ENCODE measurements at regions not wholly inside any gene's neighbourhood (a gene's known extent, or its start where the extent isn't known, plus 50 kb on each side); places are given as distances from the start of the nearest gene placed in this dataset.
"Not testable (repeated sequence)": the region's sequence is repeated elsewhere in the genome, so short reads cannot be mapped to it uniquely, and the experiment has no call there.

DNA sequence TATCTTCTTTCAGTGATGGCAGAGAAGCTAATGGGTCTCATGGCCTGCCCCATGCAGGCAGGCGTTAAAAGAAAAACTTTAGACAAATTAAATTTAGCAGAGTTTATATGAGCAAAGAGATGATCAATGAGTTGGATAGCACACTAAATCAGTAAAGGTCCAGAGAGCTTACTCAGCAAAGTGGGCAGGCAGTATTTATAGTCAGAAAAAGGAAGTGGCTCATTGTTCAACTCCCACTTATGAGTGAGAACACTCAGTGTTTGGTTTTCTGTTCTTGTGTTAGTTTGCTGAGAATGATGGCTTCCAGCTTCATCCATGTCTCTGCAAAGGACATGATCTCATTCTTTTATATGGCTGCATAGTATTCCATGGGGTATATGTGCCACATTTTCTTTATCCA, 128.5 kb upstream of the UFM1 start:
- TF ChIP-seq, protein P1, sequence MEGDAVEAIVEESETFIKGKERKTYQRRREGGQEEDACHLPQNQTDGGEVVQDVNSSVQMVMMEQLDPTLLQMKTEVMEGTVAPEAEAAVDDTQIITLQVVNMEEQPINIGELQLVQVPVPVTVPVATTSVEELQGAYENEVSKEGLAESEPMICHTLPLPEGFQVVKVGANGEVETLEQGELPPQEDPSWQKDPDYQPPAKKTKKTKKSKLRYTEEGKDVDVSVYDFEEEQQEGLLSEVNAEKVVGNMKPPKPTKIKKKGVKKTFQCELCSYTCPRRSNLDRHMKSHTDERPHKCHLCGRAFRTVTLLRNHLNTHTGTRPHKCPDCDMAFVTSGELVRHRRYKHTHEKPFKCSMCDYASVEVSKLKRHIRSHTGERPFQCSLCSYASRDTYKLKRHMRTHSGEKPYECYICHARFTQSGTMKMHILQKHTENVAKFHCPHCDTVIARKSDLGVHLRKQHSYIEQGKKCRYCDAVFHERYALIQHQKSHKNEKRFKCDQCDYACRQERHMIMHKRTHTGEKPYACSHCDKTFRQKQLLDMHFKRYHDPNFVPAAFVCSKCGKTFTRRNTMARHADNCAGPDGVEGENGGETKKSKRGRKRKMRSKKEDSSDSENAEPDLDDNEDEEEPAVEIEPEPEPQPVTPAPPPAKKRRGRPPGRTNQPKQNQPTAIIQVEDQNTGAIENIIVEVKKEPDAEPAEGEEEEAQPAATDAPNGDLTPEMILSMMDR (IDR thresholded peaks at IDR 0.05) = not testable (repeated sequence)
- TF ChIP-seq POLR2A, EP300 (IDR thresholded peaks at IDR 0.05): not testable (repeated sequence)
